Kidney epithelial cell (primary cell): ENCODE measurements at regions not wholly inside any gene's neighbourhood (a gene's known extent, or its start where the extent isn't known, plus 50 kb on each side); places are given as distances from the start of the nearest gene placed in this dataset.
"Not testable (repeated sequence)": the region's sequence is repeated elsewhere in the genome, so short reads cannot be mapped to it uniquely, and the experiment has no call there.

Source experiments
- DNase-seq: peaks from one replicate; pipeline ENCODE4 v3.0.0-alpha.2; 2010; ENCODE audit warnings: low read depth
- H3K27me3 ChIP-seq: 2 replicates; pipeline ENCODE4 v1.6.0; 2011; ENCODE audit warnings: low read length; ENCODE audit not compliant: control insufficient read depth, insufficient read depth
- H3K36me3 ChIP-seq: 2 replicates; pipeline ENCODE4 v1.5.1; 2011; ENCODE audit warnings: low read length; ENCODE audit not compliant: control insufficient read depth, insufficient read depth
- H3K4me3 ChIP-seq: 2 replicates; pipeline ENCODE4 v1.5.1; 2011; ENCODE audit warnings: low read depth, mild to moderate bottlenecking, control low read depth, low read length
- TF ChIP-seq, protein P1 (sequence below): IDR thresholded peaks from 2 replicates; pipeline ENCODE4 v1.5.1; 2011; ENCODE audit warnings: mild to moderate bottlenecking, moderate library complexity, low read length, control low read depth, inconsistent platforms; ENCODE audit not compliant: insufficient read depth, poor library complexity, severe bottlenecking

DNA sequence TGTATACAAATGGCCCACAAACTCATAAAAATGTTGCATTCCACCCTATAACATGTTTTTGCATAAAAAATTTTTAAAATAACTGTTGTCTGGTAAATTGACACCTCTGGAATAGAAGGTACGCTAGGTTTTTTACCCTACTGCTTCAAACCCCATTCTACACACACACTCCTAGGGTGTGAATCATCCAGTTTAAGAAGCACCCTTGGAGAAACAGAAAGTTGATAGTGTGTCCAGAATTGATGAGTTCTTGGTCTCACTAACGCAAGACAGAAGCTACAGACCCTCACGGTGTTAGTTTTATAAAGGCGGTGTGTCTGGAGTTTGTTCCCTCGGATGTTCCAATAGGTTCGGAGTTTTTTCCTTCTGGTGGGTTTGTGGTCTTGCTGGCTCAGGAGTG, 158.5 kb downstream of the KLRB1 start:
- no peaks in the 10 kb centered on the region for H3K27me3 ChIP-seq
- no peaks in the 10 kb centered on the region for H3K36me3 ChIP-seq
- H3K4me3 ChIP-seq, result no peak overlapping the region
- TF ChIP-seq, protein P1, sequence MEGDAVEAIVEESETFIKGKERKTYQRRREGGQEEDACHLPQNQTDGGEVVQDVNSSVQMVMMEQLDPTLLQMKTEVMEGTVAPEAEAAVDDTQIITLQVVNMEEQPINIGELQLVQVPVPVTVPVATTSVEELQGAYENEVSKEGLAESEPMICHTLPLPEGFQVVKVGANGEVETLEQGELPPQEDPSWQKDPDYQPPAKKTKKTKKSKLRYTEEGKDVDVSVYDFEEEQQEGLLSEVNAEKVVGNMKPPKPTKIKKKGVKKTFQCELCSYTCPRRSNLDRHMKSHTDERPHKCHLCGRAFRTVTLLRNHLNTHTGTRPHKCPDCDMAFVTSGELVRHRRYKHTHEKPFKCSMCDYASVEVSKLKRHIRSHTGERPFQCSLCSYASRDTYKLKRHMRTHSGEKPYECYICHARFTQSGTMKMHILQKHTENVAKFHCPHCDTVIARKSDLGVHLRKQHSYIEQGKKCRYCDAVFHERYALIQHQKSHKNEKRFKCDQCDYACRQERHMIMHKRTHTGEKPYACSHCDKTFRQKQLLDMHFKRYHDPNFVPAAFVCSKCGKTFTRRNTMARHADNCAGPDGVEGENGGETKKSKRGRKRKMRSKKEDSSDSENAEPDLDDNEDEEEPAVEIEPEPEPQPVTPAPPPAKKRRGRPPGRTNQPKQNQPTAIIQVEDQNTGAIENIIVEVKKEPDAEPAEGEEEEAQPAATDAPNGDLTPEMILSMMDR, result no peak
- DNase-seq, result no peak

DNA sequence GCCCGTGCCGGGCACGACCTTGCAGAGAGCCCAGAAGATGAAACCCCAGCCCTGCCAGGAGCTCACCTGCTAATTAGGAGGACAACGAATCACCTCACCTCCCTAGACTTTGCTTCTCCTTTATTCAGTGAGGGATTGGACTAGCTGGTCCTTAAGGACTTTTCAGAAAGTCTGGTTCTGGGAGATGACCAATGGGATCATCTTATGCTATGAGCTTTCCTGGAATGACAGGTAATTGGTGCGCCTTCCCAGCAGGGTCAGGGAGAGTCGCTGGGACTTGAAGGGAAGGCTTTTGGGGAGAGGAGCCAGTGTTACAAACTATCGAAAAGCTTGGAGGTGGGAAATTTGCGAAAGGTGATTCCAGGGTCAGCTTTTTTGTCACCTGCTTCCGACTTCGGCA, 159.1 kb downstream of the KLRB1 start:
- H3K27me3 ChIP-seq, H3K36me3 ChIP-seq, DNase-seq: not testable (repeated sequence)
- H3K4me3 ChIP-seq, result peak overlapping the region; percentile 59

DNA sequence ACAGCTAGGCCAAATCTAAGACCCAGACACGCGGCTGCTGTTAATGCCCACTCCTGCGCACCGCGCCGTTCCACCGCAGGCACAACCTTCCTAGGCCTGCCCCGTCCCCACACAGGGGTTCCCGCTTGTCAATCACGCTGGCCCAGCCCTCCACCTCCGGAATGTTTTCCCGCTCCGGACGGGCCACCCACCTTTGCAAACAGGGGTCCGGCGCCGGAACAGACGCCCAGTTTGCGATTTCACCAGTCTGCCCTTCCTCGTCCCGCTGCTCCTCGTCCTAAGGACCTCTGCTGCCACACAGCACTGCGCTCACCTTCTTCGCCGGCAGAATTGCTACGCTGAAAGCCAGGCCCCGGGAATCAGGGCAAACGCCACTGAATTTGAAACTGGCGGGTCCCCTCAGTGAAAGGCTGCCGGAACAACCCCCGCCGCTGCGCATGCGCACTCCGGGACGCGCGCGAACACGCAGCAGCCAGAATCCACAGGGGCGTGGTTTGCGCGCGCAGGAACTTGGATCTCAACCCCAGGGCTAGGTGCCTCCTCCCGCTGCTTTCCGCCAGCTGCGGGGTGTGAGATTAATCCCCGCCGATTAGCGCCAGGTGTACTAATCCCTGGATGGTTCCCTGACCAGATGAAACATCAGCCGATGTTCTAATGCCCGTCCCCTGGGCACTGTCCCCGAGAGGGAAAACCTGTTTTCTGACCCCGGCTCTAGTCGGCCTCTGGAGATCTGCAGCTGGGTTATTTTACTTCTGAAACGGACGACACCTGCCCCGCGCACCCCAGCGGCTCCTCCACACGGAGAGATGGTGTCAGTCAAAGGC, 159.7 kb downstream of the KLRB1 start:
- H3K4me3 ChIP-seq, result peak overlapping the region; percentile 59
- DNase-seq, result peak; percentile 23
- H3K27me3 ChIP-seq, H3K36me3 ChIP-seq: not testable (repeated sequence)

DNA sequence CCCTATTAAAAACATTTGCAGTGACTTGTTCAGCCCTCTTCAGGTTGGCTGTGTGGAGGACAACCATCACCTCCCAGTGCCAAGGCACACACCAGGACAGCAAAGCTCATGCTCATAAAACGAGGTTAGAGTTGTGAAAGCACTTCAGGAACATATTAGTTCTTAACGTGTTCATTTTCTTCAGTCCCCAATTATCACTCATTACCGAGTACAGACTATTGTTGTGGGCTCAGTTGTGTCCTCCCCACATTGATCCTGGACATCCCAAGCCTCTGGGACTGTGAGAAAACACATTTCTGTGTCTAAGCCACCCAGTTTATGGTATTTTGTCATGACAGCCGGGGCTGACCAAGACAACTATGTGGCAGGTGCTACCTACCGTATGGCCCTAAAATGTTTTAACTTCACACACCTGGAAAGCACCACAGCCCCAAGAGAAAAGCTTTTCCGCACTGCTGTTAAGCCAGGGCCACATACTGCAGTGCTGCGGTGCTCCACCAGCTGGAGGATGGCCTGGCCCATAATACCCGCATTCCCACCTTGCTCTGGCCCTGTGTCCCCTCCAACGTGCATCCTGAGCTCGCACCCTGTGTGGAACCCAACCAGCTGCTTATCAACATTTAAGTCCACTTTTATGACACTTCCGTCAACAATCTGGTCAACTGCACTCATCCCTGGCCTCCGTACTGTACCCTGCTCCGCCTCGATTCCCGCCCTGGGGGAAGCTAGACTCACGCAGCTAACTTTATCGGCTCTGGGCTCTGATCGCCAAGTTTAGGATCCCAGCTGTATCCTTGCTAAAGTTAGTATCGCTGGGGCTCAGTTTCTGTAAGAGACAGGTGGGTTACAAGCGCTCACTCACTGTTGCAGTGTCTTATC, 160.6 kb downstream of the KLRB1 start:
- H3K36me3 ChIP-seq, H3K27me3 ChIP-seq, DNase-seq: not testable (repeated sequence)
- peak overlapping the region; percentile 59 for H3K4me3 ChIP-seq

DNA sequence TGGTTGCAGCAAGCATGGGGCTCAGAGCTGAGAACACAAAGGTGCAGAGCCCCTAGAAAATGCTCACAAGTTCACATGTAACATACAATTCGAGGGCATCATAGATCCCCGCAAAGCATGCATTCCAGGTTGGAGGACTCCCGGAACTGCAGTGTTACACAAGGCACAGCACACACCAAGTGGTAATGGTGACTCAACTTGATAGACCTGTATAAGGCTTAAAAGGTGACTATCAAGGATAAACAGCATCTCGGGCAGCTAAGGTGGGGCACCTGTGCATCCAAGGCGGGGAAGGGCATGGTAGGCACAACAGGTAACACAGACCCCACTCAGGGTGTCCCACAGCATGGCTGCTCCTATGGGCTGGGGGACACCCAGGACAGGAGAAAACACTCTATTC, 167.3 kb downstream of the KLRB1 start:
- DNase-seq, result not testable (repeated sequence)

DNA sequence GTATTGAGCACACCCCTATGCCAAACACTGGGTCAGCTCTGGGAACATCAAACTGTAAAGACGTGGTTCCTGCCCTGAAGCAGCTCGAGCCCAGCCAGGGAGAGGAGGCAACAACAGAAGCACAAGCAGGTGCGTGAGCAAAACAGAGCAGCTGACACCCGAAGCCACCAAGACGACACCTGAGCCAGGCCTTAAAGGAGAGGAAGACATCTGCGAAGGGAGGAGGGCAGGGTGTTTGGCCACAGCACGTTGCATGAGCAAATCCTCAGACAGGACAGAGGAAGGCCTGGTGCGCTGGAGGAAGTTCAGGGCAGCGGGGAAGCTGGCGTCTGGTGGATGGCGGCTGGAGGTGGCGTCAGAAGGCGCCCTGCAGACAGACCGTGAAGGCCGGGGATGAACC, 172.0 kb downstream of the KLRB1 start:
- not testable (repeated sequence) for H3K27me3 ChIP-seq, DNase-seq, H3K36me3 ChIP-seq, H3K4me3 ChIP-seq

More for the DNA sequence above, 167.3 kb downstream of the KLRB1 start:
- not testable (repeated sequence) for H3K27me3 ChIP-seq, H3K4me3 ChIP-seq, H3K36me3 ChIP-seq

DNA sequence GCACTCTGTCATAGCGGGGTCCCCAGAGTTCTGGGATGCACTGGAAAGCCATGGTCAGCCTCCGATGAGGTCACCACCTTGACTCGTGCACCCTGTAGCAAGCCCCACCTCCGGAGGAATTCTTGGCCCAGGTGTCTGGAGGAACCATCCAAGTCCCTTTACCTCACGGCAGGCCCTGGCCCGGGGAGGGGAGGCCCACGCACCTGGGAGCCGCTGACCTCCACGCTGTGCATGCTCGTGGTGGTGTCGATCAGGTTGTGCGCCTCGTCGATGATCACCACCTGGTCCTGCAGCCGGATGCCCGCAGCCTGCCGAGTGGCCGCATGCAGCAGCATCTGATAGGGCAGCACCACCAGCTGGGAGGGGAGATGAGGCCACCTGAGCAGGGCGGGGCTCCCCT, 177.3 kb downstream of the KLRB1 start:
- H3K36me3 ChIP-seq, H3K4me3 ChIP-seq, H3K27me3 ChIP-seq, DNase-seq: not testable (repeated sequence)

DNA sequence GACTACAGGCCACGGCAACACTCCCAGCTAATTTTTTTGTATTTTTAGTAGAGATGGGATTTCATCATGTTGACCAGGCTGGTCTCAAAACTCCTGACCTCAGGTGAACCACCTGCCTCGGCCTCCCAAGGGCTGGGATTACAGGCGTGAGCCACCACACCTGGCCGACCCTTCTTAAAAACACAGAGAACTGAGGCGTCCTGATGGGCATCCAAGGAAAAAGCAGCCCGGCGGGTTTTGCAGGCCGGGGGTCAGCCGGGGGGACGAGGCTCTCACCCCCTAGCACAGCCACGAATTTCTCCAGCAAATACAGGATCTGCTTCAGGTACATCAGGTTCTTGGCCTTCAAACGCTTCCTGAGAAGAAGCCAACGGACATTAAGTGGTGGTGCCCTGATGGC, 178.9 kb downstream of the KLRB1 start:
- H3K36me3 ChIP-seq, H3K4me3 ChIP-seq, H3K27me3 ChIP-seq, DNase-seq: not testable (repeated sequence)

DNA sequence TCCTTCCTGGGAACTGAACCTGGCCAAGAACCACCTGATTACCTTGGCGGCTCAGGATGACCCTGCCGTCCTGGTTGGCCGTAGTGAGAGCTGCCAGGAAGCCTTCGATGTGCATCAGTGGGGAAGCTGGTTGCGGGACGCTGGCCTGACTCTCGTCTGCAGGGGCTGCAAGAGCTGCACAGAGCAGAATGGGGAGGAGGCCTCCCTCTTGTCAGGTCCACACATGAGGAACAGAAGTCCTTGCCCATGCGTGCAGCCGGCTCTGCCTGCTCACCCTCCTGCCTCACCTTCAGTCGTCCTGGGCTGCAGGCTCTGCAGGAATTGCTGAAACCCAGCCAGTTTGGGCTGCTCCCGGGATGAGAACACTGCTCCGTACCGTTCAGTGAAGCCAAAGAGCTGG, 182.3 kb downstream of the KLRB1 start:
- not testable (repeated sequence) for H3K36me3 ChIP-seq, DNase-seq, H3K4me3 ChIP-seq, H3K27me3 ChIP-seq

DNA sequence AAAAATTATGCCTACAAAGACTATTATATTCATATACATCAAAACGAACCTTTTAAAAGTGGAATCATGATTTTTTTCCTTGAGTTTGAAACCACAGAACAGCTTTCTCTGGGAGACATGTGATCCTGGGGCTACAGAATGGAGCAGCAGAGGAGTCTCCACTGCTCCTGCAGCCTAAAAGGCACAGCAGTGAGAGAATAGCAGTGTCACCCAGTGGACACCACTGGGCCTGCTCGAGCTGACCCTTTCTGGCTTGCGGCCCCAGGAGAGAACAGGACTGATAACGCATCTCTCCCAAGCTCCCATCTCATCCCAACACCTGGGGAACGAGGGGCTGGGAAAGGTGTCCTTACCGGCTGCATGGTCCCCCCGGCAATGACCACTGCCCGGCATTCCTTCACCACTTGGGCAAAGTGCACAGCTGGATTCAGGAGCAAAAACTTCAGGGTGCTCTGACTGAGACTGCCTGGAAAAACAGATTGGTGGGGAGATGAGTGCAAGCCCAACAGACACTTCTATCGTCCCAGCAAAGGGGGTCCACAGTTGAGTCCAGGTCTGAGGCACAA, 183.5 kb downstream of the KLRB1 start:
- not testable (repeated sequence) for H3K27me3 ChIP-seq, H3K4me3 ChIP-seq, DNase-seq, H3K36me3 ChIP-seq

DNA sequence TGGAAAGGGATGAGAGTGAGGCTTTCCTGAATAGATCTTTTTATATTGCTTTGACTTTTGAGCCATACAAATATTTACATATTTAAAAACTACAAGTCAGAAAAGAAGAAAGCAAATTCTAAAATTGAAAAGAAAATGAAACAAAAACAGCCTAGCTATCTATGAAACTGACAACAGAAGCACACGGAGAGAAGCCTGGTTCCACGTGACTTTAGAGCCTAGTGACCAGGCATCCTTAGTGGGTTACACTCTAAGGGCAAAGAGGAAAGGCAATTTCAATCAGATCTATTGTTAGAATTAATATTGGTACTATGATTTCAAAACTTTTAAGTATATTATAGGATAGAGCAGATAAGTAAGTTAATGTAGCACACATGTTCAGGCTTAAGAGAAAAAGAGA, 185.0 kb downstream of the KLRB1 start:
- not testable (repeated sequence) for H3K4me3 ChIP-seq, DNase-seq, H3K27me3 ChIP-seq, H3K36me3 ChIP-seq

DNA sequence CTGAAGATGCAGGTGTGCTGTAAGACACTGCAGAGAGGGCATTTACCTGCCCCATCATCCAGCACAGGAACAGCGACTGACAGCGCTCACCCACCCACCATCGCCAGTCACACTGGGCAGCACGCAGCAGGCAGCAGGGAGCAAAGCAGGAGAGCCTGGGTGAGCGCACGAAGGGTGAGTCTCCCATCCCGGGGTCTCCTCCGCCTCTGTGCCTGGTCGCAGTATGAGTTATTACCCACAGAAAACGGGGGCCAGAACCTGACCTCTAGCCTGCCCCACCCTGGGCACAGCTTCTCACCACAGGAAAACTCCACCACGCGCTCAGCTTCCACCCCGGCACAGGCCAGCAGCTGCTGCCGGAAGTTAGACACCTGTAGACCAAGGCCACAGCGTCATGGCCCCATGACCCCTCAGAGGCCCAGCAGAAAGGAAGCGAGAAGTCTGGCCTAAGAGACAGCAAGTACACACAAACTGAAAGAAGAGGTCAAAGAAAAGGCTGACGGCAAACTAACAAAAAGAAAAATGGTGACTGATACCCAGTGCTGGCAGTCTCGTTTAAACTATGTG, 186.1 kb downstream of the KLRB1 start:
- H3K36me3 ChIP-seq, DNase-seq, H3K4me3 ChIP-seq, H3K27me3 ChIP-seq: not testable (repeated sequence)

DNA sequence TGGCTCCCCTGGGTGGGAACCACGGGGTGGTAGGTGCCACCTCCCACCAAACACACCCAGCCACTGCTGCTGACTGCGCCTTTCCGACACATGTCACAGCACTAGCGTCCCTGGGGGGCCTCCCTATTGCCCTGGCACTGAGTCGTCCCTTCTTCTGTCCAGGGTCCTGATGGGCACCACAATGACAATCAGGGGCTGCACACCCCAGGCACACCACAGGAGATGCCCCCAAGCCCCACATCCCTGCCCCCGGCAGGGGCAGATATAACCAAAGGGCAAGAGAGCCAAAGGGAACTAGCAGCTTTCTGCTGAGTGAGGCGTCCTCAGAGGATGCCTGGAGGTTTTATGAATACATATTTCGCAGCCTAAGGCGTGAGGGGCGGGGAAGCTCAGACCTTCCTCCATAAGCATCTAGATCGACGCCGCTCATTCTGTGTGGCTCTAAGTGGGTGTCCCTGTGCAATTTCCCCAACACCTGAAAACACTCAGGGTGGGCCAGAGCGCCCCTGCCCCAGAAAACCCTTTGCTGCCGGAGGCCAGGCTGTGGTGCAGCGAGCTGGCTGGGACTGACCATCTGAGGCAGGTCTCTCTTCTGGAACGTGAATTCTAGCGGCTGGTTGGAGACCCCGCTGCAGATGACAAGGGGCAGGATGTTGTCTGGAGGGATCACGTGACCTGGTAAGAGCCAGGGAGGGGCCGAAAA, 186.7 kb downstream of the KLRB1 start:
- not testable (repeated sequence) for DNase-seq, H3K36me3 ChIP-seq, H3K27me3 ChIP-seq, H3K4me3 ChIP-seq
